ENCODE measurements at regions not wholly inside any gene's neighbourhood (a gene's known extent, or its start where the extent isn't known, plus 50 kb on each side); places are given as distances from the start of the nearest gene placed in this dataset.

GRCh38 chr3:147654827-147655226 is 245.7 kb downstream of the ZIC1 start:
- TF ChIP-seq, protein P1, sequence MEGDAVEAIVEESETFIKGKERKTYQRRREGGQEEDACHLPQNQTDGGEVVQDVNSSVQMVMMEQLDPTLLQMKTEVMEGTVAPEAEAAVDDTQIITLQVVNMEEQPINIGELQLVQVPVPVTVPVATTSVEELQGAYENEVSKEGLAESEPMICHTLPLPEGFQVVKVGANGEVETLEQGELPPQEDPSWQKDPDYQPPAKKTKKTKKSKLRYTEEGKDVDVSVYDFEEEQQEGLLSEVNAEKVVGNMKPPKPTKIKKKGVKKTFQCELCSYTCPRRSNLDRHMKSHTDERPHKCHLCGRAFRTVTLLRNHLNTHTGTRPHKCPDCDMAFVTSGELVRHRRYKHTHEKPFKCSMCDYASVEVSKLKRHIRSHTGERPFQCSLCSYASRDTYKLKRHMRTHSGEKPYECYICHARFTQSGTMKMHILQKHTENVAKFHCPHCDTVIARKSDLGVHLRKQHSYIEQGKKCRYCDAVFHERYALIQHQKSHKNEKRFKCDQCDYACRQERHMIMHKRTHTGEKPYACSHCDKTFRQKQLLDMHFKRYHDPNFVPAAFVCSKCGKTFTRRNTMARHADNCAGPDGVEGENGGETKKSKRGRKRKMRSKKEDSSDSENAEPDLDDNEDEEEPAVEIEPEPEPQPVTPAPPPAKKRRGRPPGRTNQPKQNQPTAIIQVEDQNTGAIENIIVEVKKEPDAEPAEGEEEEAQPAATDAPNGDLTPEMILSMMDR (IDR thresholded peaks at IDR 0.05; ENCODE audit: low read depth, low read length, missing control alignments): no peak
- no peak for DNase-seq (ENCODE audit: low read depth)
- no peak overlapping the region for H3K4me3 ChIP-seq (ENCODE audit: low read depth, low read length)

- TF ChIP-seq, protein P1 (IDR thresholded peaks at IDR 0.05; ENCODE audit: low read depth, low read length, missing control alignments): no peak
- no peak for DNase-seq (ENCODE audit: low read depth)
- no peak overlapping the region for H3K4me3 ChIP-seq (ENCODE audit: low read depth, low read length)
These were observed 246.1 kb downstream of the ZIC1 start for GRCh38 chr3:147655236-147655635.

DNA sequence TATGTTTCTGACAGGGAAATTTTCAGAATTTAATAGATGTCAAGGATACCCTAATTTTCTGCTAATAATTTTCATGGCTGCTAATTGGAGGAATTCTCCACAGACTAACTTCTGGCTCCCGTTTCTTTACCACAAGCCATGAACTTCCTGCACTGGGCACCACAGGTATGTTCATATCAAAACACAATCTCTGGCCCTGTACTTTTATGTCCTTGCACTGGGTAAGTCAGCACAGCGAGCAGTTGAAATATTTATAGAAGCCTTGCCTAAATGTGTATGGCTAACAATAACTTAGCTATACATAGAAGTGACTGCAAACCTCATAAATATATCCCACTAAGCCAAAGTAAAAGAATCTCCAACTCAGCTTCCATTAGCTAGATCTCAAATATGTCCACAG is 246.9 kb downstream of the ZIC1 start:
- no peak for DNase-seq (ENCODE audit: low read depth)
- TF ChIP-seq, protein P1 (IDR thresholded peaks at IDR 0.05; ENCODE audit: low read depth, low read length, missing control alignments): no peak
- H3K4me3 ChIP-seq (ENCODE audit: low read depth, low read length): no peak overlapping the region

GRCh38 chr3:147661916-147662315 is 252.8 kb downstream of the ZIC1 start:
- DNase-seq (ENCODE audit: low read depth): no peak
- H3K4me3 ChIP-seq (ENCODE audit: low read depth, low read length): no peak overlapping the region
- TF ChIP-seq, protein P1 (IDR thresholded peaks at IDR 0.05; ENCODE audit: low read depth, low read length, missing control alignments): no peak

DNA sequence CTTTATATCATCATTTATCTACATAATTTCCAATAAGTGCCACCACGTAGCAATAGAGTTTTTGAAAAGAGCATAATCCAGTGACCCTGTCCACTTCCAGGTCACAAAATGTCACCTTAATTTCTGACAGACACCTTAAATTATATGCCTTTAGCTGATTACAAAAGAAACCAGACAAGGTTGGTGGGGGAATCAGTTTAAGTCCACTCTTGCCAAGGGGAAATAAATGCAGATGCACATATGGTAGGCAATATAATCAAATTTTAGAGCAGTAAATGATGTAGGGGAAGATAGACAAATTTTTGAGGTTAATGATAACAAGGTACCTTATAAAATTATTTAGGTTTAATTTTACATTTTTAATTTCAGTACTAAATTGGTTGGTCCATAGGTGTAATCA is 253.5 kb downstream of the ZIC1 start:
- no peak for DNase-seq (ENCODE audit: low read depth)
- no peak overlapping the region for H3K4me3 ChIP-seq (ENCODE audit: low read depth, low read length)
- TF ChIP-seq, protein P1 (IDR thresholded peaks at IDR 0.05; ENCODE audit: low read depth, low read length, missing control alignments): no peak

DNA sequence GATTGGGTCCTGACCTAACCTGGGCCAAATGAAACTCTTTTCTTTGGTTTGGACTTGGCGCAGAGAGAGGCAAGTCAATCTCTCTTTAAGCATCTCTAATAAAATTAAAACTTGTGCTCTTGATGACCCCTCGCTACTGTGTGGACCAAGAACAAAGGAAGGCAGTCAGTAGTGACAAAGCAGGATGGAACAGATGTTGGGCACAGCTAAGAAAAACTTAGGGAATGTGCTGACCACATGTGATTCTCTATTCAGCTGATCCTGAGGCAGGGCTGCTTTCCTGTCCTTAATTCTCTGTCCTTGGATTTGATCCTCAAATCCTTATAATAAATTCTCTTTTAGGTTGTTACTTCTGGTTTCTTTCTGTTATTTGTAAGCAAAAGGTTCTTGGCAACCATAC is 259.9 kb downstream of the ZIC1 start:
- no peak for DNase-seq (ENCODE audit: low read depth)
- TF ChIP-seq, protein P1 (IDR thresholded peaks at IDR 0.05; ENCODE audit: low read depth, low read length, missing control alignments): no peak
- H3K4me3 ChIP-seq (ENCODE audit: low read depth, low read length): no peak overlapping the region

DNA sequence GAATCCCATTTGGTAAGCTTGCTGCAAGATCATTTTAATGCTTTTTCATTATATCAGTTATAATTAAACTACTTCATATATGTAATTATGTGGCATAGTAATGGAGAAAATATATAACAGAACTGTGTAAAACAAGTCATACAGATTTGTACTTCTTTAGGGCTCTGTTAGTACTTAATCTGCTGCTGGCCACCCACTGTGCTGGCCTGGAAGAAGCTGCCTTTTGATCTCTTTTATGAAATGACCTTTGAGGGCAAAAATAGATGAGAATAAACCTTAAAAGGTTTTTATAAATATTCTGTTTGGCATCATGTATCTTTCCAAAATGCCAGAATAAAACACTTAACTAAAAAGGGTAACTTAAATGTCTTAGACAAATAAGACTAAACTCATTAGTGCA is 262.9 kb downstream of the ZIC1 start:
- no peak overlapping the region for H3K4me3 ChIP-seq (ENCODE audit: low read depth, low read length)
- no peak for DNase-seq (ENCODE audit: low read depth)
- TF ChIP-seq, protein P1 (IDR thresholded peaks at IDR 0.05; ENCODE audit: low read depth, low read length, missing control alignments): no peak

All from GM12864 (cell line).